Large intestine (tissue), 3 donors: ENCODE measurements at regions not wholly inside any gene's neighbourhood (a gene's known extent, or its start where the extent isn't known, plus 50 kb on each side); places are given as distances from the start of the nearest gene placed in this dataset.

Source experiments
- DNase-seq, 2 donors: peaks; one replicate each; pipeline versions ENCODE4 v3.0.0 to v3.0.0-alpha.2; 2013
- H3K27ac ChIP-seq: one replicate; pipeline ENCODE4 v1.5.1; 2013; ENCODE audit warnings: low read length
- H3K27me3 ChIP-seq: 2 replicates; pipeline ENCODE4 v1.6.1; 2013; ENCODE audit warnings: low read length; ENCODE audit not compliant: control insufficient read depth, insufficient read depth
- H3K36me3 ChIP-seq: 2 replicates; pipeline ENCODE4 v1.6.1; 2013; ENCODE audit warnings: low read length; ENCODE audit not compliant: control insufficient read depth, insufficient read depth
- H3K4me1 ChIP-seq: one replicate; pipeline ENCODE4 v1.6.1; 2013; ENCODE audit warnings: low read length; ENCODE audit not compliant: control insufficient read depth, insufficient read depth
- H3K4me3 ChIP-seq: one replicate; pipeline ENCODE4 v1.5.1; 2013; ENCODE audit warnings: low read length
- H3K9me3 ChIP-seq: one replicate; pipeline ENCODE4 v1.6.1; 2013; ENCODE audit warnings: mild to moderate bottlenecking, low read depth, low read length, moderate library complexity; ENCODE audit not compliant: control insufficient read depth
- WGBS: methylation state at CpG from one replicate; pipeline ENCODE4 v1.1.5; 2013; ENCODE audit warnings: low lambda C conversion rate; ENCODE audit not compliant: insufficient coverage; 5-methylcytosine and 5-hydroxymethylcytosine counted together

DNA sequence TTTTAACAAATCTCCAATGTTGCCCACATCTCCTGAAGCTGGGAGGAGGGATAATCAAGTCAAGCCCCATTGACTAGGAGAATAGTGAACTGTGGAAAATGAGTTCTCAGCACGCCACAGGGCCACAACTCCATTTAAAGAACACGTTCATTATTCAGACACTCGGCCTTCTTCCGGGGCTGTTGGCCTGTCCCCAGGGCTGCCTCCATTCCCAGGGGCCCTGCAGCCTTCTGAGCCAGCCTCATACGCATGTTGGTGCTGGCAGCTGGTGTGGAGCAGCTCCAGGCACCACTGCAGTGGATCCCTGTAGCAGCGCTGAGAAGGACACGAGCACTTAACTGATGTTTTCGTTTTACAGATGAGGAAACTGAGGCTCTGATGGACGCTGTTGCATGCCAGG, 87.5 kb upstream of the RCN1 start:
- no peak overlapping the region for H3K27ac ChIP-seq
- no peak overlapping the region for H3K4me3 ChIP-seq
- no peaks in the 10 kb centered on the region for H3K9me3 ChIP-seq
- H3K36me3 ChIP-seq = no peaks in the 10 kb centered on the region
- H3K27me3 ChIP-seq = peaks cover 2% of the 10 kb centered on the region
- no peaks in the 10 kb centered on the region for H3K4me1 ChIP-seq
- WGBS = no CpG with 5 or more reads among the region's 9 CpGs
- no peak for DNase-seq

DNA sequence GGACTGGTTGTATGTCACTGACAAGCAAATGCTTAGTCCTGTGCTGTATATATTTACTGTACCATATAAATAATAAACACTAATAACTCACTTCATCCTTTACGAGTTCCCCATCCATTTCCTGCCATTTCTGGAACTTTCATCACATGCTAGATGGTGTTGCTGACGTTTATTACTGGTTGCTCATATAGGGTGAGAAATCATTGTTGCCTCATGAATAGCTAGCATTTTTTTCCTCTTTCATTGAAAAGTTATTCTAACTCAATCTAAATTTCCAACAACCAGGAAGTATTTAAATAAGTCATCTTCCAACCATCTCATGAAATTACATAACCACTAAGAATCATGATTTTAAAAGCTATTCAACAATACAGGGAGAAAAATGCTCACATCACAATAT, 88.6 kb upstream of the RCN1 start:
- Histone ChIP-seq H3K36me3 (no peaks in the 10 kb centered on the region), H3K4me3 (no peak overlapping the region), H3K27me3 (peaks cover under 1% of the 10 kb centered on the region), H3K27ac (no peak overlapping the region), H3K9me3 (no peaks in the 10 kb centered on the region), H3K4me1 (no peaks in the 10 kb centered on the region)
- DNase-seq = no peak
- 79% methylated on average over 2 of the region's 2 CpGs for whole genome bisulfite sequencing

- 70% methylated on average over 2 of the region's 2 CpGs for WGBS
These were observed 92.9 kb upstream of the RCN1 start for GRCh38 chr11:31997955-31998354.

GRCh38 chr11:31996159-31996881, 94.6 kb upstream of the RCN1 start:
- WGBS = 100% methylated on average over 1 of the region's 7 CpGs
- H3K36me3 ChIP-seq = no peaks in the 10 kb centered on the region
- DNase-seq = no peak
- no peaks in the 10 kb centered on the region for H3K4me1 ChIP-seq
- no peak overlapping the region for H3K4me3 ChIP-seq
- H3K9me3 ChIP-seq = no peaks in the 10 kb centered on the region
- no peaks in the 10 kb centered on the region for H3K27me3 ChIP-seq
- H3K27ac ChIP-seq = no peak overlapping the region

More at GRCh38 chr11:31997955-31998354, 92.9 kb upstream of the RCN1 start:
- no peak overlapping the region for H3K27ac ChIP-seq
- H3K36me3 ChIP-seq = no peaks in the 10 kb centered on the region
- H3K4me3 ChIP-seq = no peak overlapping the region
- no peak for DNase-seq
- no peaks in the 10 kb centered on the region for H3K27me3 ChIP-seq
- H3K4me1 ChIP-seq = no peaks in the 10 kb centered on the region
- no peaks in the 10 kb centered on the region for H3K9me3 ChIP-seq

GRCh38 chr11:31995525-31996094, 95.3 kb upstream of the RCN1 start:
- Histone ChIP-seq H3K4me3 (no peak overlapping the region), H3K4me1 (no peaks in the 10 kb centered on the region), H3K27me3 (no peaks in the 10 kb centered on the region), H3K9me3 (no peaks in the 10 kb centered on the region), H3K36me3 (no peaks in the 10 kb centered on the region), H3K27ac (no peak overlapping the region)
- peak in 1 of 2 donors; percentile 8 for DNase-seq
- no CpG with 5 or more reads among the region's 2 CpGs for WGBS

- Histone ChIP-seq H3K27me3 (no peaks in the 10 kb centered on the region), H3K9me3 (no peaks in the 10 kb centered on the region), H3K4me1 (no peaks in the 10 kb centered on the region), H3K27ac (no peak overlapping the region), H3K4me3 (no peak overlapping the region), H3K36me3 (no peaks in the 10 kb centered on the region)
- no CpG with 5 or more reads among the region's 7 CpGs for WGBS
- no peak for DNase-seq
These were observed 95.8 kb upstream of the RCN1 start for GRCh38 chr11:31995032-31995431.

DNA sequence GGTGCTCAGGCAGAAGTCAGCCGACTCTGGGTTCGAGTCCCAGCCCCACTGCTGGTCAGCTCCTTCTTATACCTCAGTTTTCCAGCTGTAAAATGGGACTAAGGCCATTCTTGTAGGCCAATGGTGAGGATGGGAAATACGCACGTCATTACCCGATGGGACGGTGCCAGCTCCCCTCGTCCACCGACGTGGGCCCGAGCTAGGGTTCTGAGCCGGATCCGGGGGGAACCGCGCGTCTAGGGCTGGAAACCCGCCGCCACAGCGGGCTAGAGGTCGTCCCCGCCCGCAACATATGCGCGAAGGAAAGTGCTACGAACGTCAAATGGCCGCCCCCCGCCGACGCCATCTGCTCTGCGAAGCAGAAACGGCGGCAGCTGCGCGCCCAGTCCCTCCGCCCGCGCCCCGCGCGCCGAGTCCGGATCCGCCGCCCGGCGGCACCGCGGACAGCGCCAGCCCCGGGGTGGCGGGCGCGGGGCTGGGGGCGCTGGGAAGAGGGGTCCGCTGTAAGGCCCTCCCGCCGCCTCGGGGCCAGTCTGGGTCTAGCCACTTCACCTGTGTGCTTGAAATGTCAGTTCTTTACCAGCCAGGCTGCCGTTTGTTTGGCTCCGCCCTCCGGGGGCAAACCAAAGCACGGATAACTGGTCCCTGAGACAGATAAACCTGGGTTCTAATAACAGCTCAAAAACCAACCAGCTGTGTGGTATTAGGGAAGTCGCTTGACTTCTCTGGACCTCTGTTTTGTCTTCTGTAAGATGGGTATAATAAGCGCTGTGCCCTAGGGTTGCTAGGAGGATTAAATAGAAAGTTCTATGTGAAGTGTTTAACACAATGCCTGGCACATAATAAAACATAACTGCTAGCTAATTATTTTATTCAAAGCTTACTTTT, 103.5 kb upstream of the RCN1 start:
- no CpG with 5 or more reads among the region's 64 CpGs for whole genome bisulfite sequencing
- Histone ChIP-seq H3K36me3 (no peaks in the 10 kb centered on the region), H3K27ac (no peak overlapping the region), H3K27me3 (peaks cover 33% of the 10 kb centered on the region), H3K9me3 (no peaks in the 10 kb centered on the region), H3K4me1 (no peaks in the 10 kb centered on the region), H3K4me3 (no peak overlapping the region)
- DNase-seq = no peak

GRCh38 chr11:31986201-31986889, 104.5 kb upstream of the RCN1 start:
- Histone ChIP-seq H3K36me3 (no peaks in the 10 kb centered on the region), H3K9me3 (no peaks in the 10 kb centered on the region), H3K27me3 (peaks cover 33% of the 10 kb centered on the region), H3K4me1 (no peaks in the 10 kb centered on the region), H3K27ac (no peak overlapping the region), H3K4me3 (no peak overlapping the region)
- no peak for DNase-seq
- whole genome bisulfite sequencing = no CpG with 5 or more reads among the region's 10 CpGs

GRCh38 chr11:31981457-31981856, 109.4 kb upstream of the RCN1 start:
- no peak for DNase-seq
- H3K4me3 ChIP-seq = no peak overlapping the region
- no peaks in the 10 kb centered on the region for H3K36me3 ChIP-seq
- WGBS = 86% methylated on average over 1 of the region's 1 CpG
- no peak overlapping the region for H3K27ac ChIP-seq
- H3K27me3 ChIP-seq = peaks cover 11% of the 10 kb centered on the region
- H3K4me1 ChIP-seq = no peaks in the 10 kb centered on the region
- no peaks in the 10 kb centered on the region for H3K9me3 ChIP-seq

DNA sequence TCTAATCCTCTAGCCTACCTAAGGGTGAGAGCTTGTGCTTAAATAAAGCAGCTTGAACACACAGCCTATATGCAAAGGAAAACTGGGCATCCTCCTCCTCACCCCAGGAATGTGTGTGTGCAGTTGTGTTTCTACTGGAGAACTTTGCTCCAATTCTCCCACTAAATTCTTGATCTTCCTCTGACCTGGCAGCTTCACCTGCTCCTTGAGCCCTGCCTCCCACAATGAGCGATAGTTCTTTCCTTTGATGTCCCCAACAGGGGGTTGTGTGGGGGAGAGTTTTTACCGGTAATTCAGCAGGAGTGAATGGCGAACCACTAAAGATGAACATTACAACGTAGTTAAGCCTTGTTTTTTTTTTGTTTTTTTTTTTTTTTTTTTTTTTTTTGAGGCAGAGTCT, 113.5 kb upstream of the RCN1 start:
- Histone ChIP-seq H3K9me3 (no peaks in the 10 kb centered on the region), H3K4me3 (no peak overlapping the region), H3K27me3 (peaks cover 2% of the 10 kb centered on the region), H3K4me1 (no peaks in the 10 kb centered on the region), H3K27ac (no peak overlapping the region), H3K36me3 (no peaks in the 10 kb centered on the region)
- no peak for DNase-seq
- WGBS = no CpG with 5 or more reads among the region's 4 CpGs
